GM18511 (cell line): ENCODE measurements at regions not wholly inside any gene's neighbourhood (a gene's known extent, or its start where the extent isn't known, plus 50 kb on each side); places are given as distances from the start of the nearest gene placed in this dataset.
"Not testable (repeated sequence)": the region's sequence is repeated elsewhere in the genome, so short reads cannot be mapped to it uniquely, and the experiment has no call there.

ENCODE experiments used
- ATAC-seq: cut with Tn5 transposase; IDR thresholded peaks from one replicate; pipeline ENCODE4 v1.9.1; 2021; ENCODE audit warnings: mild to moderate bottlenecking, moderate library complexity; ENCODE audit not compliant: unreplicated experiment

- ATAC-seq, result no peak
Observed at GRCh38 chr10:64369885-64370773, 848.9 kb downstream of the REEP3 start.

DNA sequence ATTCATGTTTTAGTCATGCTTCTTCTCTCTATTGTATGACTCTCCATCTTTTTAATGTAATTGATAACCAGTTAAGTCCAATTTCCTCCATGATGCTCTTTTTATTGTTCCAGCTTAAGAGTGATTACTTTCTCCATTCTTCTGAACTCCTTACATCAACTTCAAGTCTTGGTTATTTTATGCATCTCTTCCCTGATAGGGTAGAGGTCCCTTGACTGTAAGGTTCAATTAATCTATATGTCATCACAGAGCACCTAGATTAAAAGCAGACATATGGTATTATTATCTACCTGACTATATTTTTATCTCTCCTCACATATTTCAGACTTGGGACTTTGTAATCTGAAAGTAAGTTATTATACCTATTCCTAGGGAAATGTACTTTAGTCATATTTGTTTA, 853.1 kb downstream of the REEP3 start:
- no peak for ATAC-seq

DNA sequence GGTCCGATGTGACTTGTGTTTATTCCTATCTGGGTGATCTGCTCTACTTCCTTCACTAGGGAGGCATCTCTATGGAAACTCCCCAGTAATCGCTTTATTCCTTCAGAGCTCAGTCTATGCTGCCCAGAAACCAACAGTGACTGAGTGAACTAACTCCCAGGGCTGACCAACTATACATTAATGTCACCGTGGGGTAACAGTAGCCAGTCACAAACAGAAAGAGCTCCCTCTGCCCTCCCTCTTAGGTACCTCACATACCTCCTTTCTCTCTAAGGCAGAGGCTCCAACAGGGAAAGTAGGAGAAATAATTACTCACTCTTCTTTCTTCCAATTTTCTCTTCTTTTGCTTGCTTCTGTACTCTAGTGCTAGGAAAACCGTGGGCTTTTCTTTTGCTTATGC, 855.0 kb downstream of the REEP3 start:
- no peak for ATAC-seq

DNA sequence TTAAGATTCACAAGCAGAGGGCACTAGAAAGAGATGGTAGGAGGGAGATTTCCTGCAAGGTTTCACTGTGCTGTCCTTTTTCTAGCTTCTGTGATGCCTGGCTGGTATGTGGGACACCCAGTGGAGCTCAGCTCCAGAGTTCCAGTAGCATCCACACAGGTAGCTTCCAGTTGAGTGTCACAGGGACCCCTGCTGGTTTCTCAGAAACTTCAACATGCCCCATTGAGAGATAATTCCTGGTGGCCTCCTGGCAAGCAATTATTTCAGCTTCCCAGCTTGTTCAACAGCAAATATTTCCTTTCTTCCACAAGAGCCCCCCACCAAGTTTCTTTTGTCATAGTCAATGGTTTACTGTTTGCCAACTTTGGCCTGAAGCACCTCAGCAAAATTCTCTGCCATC, 858.7 kb downstream of the REEP3 start:
- no peak for ATAC-seq

- no peak for ATAC-seq
Observed at GRCh38 chr10:64385355-64385754, 864.2 kb downstream of the REEP3 start.

DNA sequence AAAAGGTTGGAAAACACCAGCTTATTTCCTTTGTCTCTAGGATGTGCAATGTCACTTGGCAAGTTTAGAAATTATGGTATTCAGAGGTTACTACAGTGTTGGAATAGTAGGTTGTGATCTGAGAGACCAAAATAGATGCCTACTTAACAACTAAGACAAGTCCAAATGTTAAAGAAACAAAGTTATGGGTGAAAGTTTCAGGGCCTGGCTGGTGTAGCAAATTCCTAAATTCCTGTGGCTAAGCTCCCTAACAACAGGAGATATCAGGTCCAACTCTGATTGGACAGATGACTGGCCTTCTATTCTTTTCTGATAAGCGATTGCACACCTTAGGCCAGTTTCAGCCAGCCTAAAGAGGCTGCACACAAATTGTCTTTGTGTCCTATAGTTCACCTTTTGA, 873.5 kb downstream of the REEP3 start:
- no peak for ATAC-seq

GRCh38 chr10:64396105-64396708, 875.0 kb downstream of the REEP3 start:
- no peak for ATAC-seq

DNA sequence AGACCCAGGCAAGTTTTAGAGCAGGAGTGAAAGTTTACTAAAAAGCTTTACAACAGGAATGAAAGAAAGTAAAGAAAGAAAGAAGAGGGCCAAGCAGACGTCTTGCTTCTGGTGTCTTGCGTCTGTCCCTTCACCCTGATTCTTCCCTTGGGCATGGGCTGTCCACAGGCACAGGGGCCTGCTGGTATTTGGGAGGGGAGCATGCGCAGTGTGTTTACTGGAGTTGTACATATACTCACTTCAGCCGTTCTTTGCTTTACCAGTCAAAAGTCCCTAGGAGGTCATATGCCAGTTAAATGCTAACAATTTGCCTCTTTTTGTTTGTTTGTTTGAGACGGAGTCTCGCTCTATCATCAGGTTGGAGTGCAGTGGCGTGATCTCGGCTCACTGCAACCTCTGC, 875.9 kb downstream of the REEP3 start:
- no peak for ATAC-seq

- no peak for ATAC-seq
Observed at GRCh38 chr10:64408391-64409183, 887.4 kb downstream of the REEP3 start.

- ATAC-seq, result no peak
Observed at GRCh38 chr10:64409349-64409748, 888.1 kb downstream of the REEP3 start.

- ATAC-seq, result no peak
Observed at GRCh38 chr10:64416011-64416410, 894.8 kb downstream of the REEP3 start.

- ATAC-seq, result no peak
Observed at GRCh38 chr10:64419461-64419860, 898.3 kb downstream of the REEP3 start.

GRCh38 chr10:64426745-64427144, 905.5 kb downstream of the REEP3 start:
- ATAC-seq, result no peak

DNA sequence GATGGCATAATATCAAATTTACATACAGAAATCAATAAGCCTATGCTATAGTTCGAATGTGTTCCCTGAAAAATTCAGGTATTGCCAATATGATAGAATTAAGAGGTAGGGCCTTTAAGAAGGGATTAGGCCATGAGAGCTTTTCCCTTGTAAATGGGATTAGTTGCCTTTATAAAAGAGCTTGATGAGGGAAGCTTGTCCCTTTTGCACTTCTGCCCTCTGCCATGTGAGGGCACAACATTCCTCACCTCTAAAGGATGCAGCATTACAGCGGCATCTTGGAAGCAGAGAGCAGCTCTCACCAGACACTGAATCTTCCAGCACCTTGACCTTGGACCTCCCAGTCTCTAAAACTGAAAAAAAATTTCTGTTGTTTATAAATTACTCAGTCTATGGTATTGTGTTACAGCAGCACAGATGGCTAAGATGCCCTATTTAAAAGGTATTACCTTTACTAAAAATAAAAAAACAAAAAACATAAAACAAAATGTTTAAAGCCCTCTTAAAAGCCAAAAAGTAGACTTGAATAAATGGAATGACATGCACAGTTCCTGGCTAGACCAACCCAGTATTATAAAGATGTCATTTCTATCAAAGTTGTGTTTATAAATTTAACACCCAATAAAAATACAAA, 909.6 kb downstream of the REEP3 start:
- no peak for ATAC-seq

DNA sequence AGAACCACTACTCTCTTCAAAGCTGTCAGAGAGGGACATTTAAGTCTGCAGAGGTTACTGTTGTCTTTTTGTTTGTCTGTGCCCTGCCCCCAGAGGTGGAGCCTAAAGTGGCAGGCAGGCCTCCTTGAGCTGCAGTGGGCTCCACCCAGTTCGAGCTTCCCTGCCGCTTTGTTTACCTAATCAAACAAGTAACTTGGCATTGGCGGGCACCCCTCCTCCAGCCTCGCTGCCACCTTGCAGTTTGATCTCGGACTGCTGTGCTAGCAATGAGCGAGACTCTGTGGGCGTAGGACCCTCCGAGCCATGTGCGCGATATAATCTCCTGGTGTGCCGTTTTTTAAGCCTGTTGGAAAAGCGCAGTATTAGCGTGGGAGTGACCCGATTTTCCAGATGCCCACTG, 920.7 kb downstream of the REEP3 start:
- ATAC-seq, result not testable (repeated sequence)

DNA sequence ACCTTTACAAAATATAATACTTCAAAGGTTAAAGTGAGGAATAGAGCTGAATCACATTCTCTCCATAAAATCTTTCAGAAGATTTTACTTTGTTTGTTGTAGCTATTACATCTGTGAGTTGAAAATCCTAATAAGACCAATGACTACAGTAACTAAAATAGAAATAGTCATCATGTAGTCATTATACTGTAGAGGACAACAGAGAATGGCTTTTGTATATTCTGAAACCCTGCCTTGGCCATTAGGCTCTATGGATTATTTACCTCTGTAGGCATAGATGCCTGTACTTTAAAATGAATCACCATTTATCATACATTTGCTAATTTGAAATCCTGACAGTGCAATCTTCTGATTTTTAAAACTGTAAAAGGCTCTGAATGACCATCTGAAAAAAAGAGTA, 923.0 kb downstream of the REEP3 start:
- no peak for ATAC-seq

- no peak for ATAC-seq
Observed at GRCh38 chr10:64444564-64444963, 923.4 kb downstream of the REEP3 start.

DNA sequence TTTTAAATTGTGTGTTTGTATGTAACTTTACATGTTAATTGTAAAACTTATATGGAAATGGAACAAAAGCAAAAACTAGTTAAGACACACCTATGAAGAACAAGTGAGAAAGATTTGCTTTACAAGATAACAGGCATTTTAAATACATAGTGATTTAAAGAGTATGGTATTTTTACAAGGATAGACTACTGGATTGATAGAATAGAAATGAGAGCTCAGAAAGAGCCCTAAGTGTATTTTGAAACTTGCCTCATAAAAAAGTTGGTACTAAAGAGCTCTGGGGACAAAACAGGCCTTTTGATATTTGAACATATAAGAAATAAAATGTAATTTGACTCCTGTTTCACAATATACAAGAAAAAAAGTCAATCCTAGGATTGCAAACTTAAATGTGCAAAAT, 928.4 kb downstream of the REEP3 start:
- ATAC-seq, result no peak

DNA sequence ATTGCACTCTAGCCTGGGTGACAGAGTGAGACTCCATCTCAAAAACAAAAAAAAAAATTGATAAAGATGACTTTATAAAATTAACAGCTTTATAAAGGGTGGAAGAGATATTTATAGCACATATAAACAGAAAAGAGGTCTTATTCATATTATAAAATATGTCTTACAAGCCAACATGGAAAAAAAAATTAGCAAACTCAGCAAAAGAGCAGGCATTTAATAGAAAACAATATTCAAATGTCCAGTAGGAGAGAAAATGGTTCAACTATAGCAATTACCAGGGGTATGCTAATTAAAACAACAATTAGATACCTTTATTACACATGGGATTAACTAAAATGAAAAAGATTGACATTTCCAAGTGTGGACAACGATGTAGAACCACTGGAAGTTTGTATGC, 929.1 kb downstream of the REEP3 start:
- no peak for ATAC-seq

DNA sequence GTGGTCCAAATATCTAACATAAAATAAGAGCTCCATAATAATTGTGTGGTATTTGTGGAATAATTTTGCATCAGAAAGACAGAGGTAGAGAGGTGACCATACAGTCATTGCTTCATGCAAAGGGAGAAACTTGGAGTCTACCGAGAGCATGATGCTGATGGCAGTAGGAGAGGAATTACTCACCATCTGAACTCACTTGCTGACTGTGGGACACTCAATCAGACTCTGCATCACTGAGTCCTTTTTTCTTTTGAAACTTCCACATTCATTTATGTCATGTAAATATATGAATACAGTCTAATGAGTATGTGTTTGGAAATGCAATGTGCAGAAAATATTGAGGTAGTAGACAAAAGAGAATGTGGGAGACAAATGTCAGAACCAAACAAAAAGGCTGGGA, 933.8 kb downstream of the REEP3 start:
- ATAC-seq, result no peak

DNA sequence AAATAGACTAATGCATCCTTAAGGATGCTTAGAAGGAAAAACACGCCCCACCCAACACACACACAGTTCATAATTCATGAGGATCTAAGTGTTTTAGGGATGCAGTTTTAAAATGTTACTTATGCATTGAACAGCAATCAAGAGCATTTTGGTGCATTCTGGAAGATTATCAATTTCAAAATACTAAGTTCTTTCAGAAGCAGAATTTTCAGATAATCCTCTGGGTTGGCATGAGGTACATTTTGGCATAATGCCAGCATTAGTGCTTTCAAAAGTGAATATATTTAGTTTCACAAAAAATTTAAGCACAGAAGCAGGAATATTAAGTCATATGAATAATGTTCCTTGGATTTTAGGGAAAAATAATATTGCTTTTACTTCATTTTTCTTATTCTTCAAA, 937.1 kb downstream of the REEP3 start:
- ATAC-seq, result no peak
